GM23338 (cell line): ENCODE measurements at regions not wholly inside any gene's neighbourhood (a gene's known extent, or its start where the extent isn't known, plus 50 kb on each side); places are given as distances from the start of the nearest gene placed in this dataset.

Experiments used
- ATAC-seq: fragments of 200-7000 bp; cut with Tn5 transposase; 3 replicates; pipeline ENCODE4 v1.9.1; 2020
- DNase-seq: peaks from one replicate; pipeline ENCODE4 v3.0.0-alpha.2; 2015; ENCODE audit warnings: low spot score
- H2AFZ ChIP-seq: fragments of 200-600 bp; sonication (generic); 2 replicates; pipeline ENCODE4 v1.8.0; 2016; ENCODE audit warnings: antibody characterized with exemption, mild to moderate bottlenecking, moderate library complexity
- H3F3A ChIP-seq: fragments of 200-600 bp; sonication (generic); replicated peaks from 2 replicates; pipeline ENCODE4 v1.8.0; 2017; ENCODE audit warnings: antibody characterized with exemption, mixed run types, low read depth
- H3K27ac ChIP-seq: fragments of 200-600 bp; sonication (generic); 2 replicates; pipeline ENCODE4 v1.6.1; 2016; ENCODE audit warnings: low read depth
- H3K27me3 ChIP-seq: fragments of 200-600 bp; sonication (generic); 2 replicates; pipeline ENCODE4 v1.8.0; 2016; ENCODE audit warnings: mild to moderate bottlenecking, mixed run types, moderate library complexity; ENCODE audit not compliant: insufficient read depth
- H3K36me3 ChIP-seq: fragments of 200-600 bp; sonication (generic); 2 replicates; pipeline ENCODE4 v1.8.0; 2016; ENCODE audit warnings: mild to moderate bottlenecking; ENCODE audit not compliant: insufficient read depth
- H3K4me1 ChIP-seq: fragments of 200-600 bp; sonication (generic); 2 replicates; pipeline ENCODE4 v1.8.0; 2016; ENCODE audit warnings: mild to moderate bottlenecking, moderate library complexity; ENCODE audit not compliant: insufficient read depth
- H3K4me2 ChIP-seq: fragments of 200-600 bp; sonication (generic); 2 replicates; pipeline ENCODE4 v1.7.1; 2017; ENCODE audit warnings: mixed run types
- H3K4me3 ChIP-seq: fragments of 200-600 bp; sonication (generic); 2 replicates; pipeline ENCODE4 v1.6.1; 2016; ENCODE audit warnings: mixed run types
- H3K79me2 ChIP-seq: fragments of 200-600 bp; sonication (generic); replicated peaks from 2 replicates; pipeline ENCODE4 v1.8.0; 2017; ENCODE audit warnings: mild to moderate bottlenecking; ENCODE audit not compliant: insufficient read depth
- H3K9me2 ChIP-seq: fragments of 200-600 bp; sonication (generic); 2 replicates; pipeline ENCODE4 v1.8.0; 2017; ENCODE audit not compliant: insufficient read depth
- H4K20me1 ChIP-seq: fragments of 200-600 bp; sonication (generic); replicated peaks from 2 replicates; pipeline ENCODE4 v1.8.0; 2017; ENCODE audit warnings: mild to moderate bottlenecking; ENCODE audit not compliant: insufficient read depth
- H3K27ac Mint-ChIP-seq: 2 replicates; pipeline ENCODE4 v1.8.0; 2020; ENCODE audit warnings: inconsistent platforms, mild to moderate bottlenecking, moderate library complexity, mixed read lengths
- H3K27me3 Mint-ChIP-seq: 3 replicates; pipeline ENCODE4 v1.8.0; 2022; ENCODE audit warnings: low read depth, mild to moderate bottlenecking, moderate library complexity, mixed read lengths, inconsistent platforms; ENCODE audit not compliant: insufficient read depth, poor library complexity
- H3K36me3 Mint-ChIP-seq: 3 replicates; pipeline ENCODE4 v1.8.0; 2021; ENCODE audit warnings: low read depth, mild to moderate bottlenecking, inconsistent platforms, moderate library complexity, mixed read lengths
- H3K4me1 Mint-ChIP-seq: 3 replicates; pipeline ENCODE4 v1.8.0; 2020; ENCODE audit warnings: mild to moderate bottlenecking, inconsistent platforms, mixed read lengths
- H3K4me3 Mint-ChIP-seq: 3 replicates; pipeline ENCODE4 v1.8.0; 2021; ENCODE audit warnings: moderate library complexity, mild to moderate bottlenecking, inconsistent platforms, mixed read lengths
- H3K9me3 Mint-ChIP-seq: 3 replicates; pipeline ENCODE4 v1.8.0; 2020; ENCODE audit warnings: moderate library complexity, mild to moderate bottlenecking, inconsistent platforms, mixed read lengths
- CREB1 ChIP-seq: fragments of 250-450 bp; sonication (Bioruptor Pico); IDR thresholded peaks from 2 replicates; pipeline ENCODE4 v1.5.0; 2020; ENCODE audit warnings: low read depth, mild to moderate bottlenecking, moderate library complexity
- CTCF ChIP-seq, 2 experiments: fragments of 200-600 bp in 1 of 2; sonication (generic) in 1 of 2; conservative IDR thresholded peaks; 2 replicates each; pipeline versions ENCODE4 v1.5.1 to v1.6.1; 2016 to 2017; ENCODE audit warnings: antibody characterized with exemption in 2 of 2, low read depth in 2 of 2, mild to moderate bottlenecking in 2 of 2, moderate library complexity in 1 of 2
- ETS1 ChIP-seq: IDR thresholded peaks from 2 replicates; pipeline ENCODE4 v1.6.1; 2016; ENCODE audit warnings: antibody characterized with exemption
- EZH2 ChIP-seq: fragments of 200-600 bp; sonication (generic); IDR thresholded peaks from one replicate; pipeline ENCODE4 v1.8.0; 2017; ENCODE audit warnings: antibody characterized with exemption, mild to moderate bottlenecking, low read depth; ENCODE audit not compliant: unreplicated experiment
- EZH2phosphoT487 ChIP-seq: fragments of 200-600 bp; sonication (generic); IDR thresholded peaks from one replicate; pipeline ENCODE4 v1.8.1; 2018; ENCODE audit warnings: antibody characterized with exemption; ENCODE audit not compliant: unreplicated experiment
- JUNB ChIP-seq: IDR thresholded peaks from one replicate; pipeline ENCODE4 v1.6.1; 2016; ENCODE audit warnings: antibody characterized with exemption; ENCODE audit not compliant: unreplicated experiment
- NANOG ChIP-seq: IDR thresholded peaks from 2 replicates; pipeline ENCODE4 v1.6.1; 2016; ENCODE audit warnings: antibody characterized with exemption, borderline replicate concordance
- POLR2AphosphoS5 ChIP-seq: IDR thresholded peaks from 2 replicates; pipeline ENCODE4 v1.6.1; 2016; ENCODE audit warnings: antibody characterized with exemption, low read depth
- REST ChIP-seq: IDR thresholded peaks from one replicate; pipeline ENCODE4 v1.6.1; 2018; ENCODE audit warnings: antibody characterized with exemption; ENCODE audit not compliant: unreplicated experiment
- STAT1 ChIP-seq: IDR thresholded peaks from one replicate; pipeline ENCODE4 v1.6.1; 2016; ENCODE audit warnings: antibody characterized with exemption; ENCODE audit not compliant: unreplicated experiment
- ZNF114 ChIP-seq: fragments of 250-450 bp; sonication (Bioruptor Pico); IDR thresholded peaks from 2 replicates; pipeline ENCODE4 v1.5.0; 2020; ENCODE audit warnings: mild to moderate bottlenecking, moderate library complexity
- ZNF331 ChIP-seq: fragments of 250-450 bp; sonication (Bioruptor Pico); IDR thresholded peaks from 2 replicates; pipeline ENCODE4 v1.5.0; 2020; ENCODE audit warnings: low read depth, mild to moderate bottlenecking, moderate library complexity
- ZNF462 ChIP-seq: fragments of 250-450 bp; sonication (Bioruptor Pico); IDR thresholded peaks from 2 replicates; pipeline ENCODE4 v1.5.0; 2020; ENCODE audit warnings: mild to moderate bottlenecking, moderate library complexity

GRCh38 chr4:89358935-89359638, 51.5 kb upstream of the GPRIN3 start:
- H3K9me2 ChIP-seq: no peaks in the 10 kb centered on the region
- H3K27ac Mint-ChIP-seq: no peak overlapping the region
- no peak overlapping the region for H3K27ac ChIP-seq
- H3K4me2 ChIP-seq: no peak overlapping the region
- no peak overlapping the region for H2AFZ ChIP-seq
- H3K36me3 Mint-ChIP-seq: no peaks in the 10 kb centered on the region
- H3K4me1 Mint-ChIP-seq: no peaks in the 10 kb centered on the region; the same call in 2 of the 3 replicates
- H3K27me3 ChIP-seq: no peaks in the 10 kb centered on the region
- H3K4me3 ChIP-seq: no peak overlapping the region
- no peaks in the 10 kb centered on the region for H3K36me3 ChIP-seq
- no peaks in the 10 kb centered on the region for H3F3A ChIP-seq
- no peak overlapping the region for H3K4me3 Mint-ChIP-seq
- ATAC-seq (no peak), DNase-seq (no peak)
- H3K9me3 Mint-ChIP-seq: no peaks in the 10 kb centered on the region; the same call in 2 of the 3 replicates
- no peaks in the 10 kb centered on the region for H3K79me2 ChIP-seq
- H3K27me3 Mint-ChIP-seq: peaks cover 2% of the 10 kb centered on the region
- H4K20me1 ChIP-seq: no peaks in the 10 kb centered on the region
- H3K4me1 ChIP-seq: no peaks in the 10 kb centered on the region
- TF ChIP-seq ZNF331 (no peak), REST (no peak), CTCF (conservative IDR thresholded peaks at IDR 0.05; ENCODE audit: low read depth in 2 of 2) (no peak), EZH2phosphoT487 (no peak), ZNF462 (CRISPR knock-in tag) (no peak), POLR2AphosphoS5 (no peak), EZH2 (no peak), ETS1 (no peak), NANOG (no peak), STAT1 (no peak), CREB1 (CRISPR knock-in tag) (no peak), JUNB (no peak), ZNF114 (CRISPR knock-in tag) (no peak)
